H1 (cell line): ENCODE measurements at regions not wholly inside any gene's neighbourhood (a gene's known extent, or its start where the extent isn't known, plus 50 kb on each side); places are given as distances from the start of the nearest gene placed in this dataset.

Experiments
- BRCA1 ChIP-seq: IDR thresholded peaks from 2 replicates; pipeline ENCODE4 v1.6.1; 2012; ENCODE audit warnings: low read depth, low read length, improper control_type of control experiment
- EZH2 ChIP-seq: fragments of 200-600 bp; sonication (generic); IDR thresholded peaks from 2 replicates; pipeline ENCODE4 v1.7.1; 2012; ENCODE audit warnings: low read depth, mild to moderate bottlenecking, moderate library complexity, low read length, inconsistent platforms; ENCODE audit not compliant: severe bottlenecking
- POLR2A ChIP-seq, 2 experiments: IDR thresholded peaks; 1 replicate in 1 of 2; 2 replicates in 1 of 2; pipeline ENCODE4 v1.6.1; 2011; ENCODE audit warnings: low read depth in 2 of 2, low read length in 2 of 2, mild to moderate bottlenecking in 2 of 2; ENCODE audit errors: control extremely low read depth in 1 of 2
- SRF ChIP-seq: IDR thresholded peaks from 2 replicates; pipeline ENCODE4 v1.6.1; 2011; ENCODE audit warnings: mild to moderate bottlenecking, low read depth, low read length, moderate library complexity
- TEAD4 ChIP-seq: IDR thresholded peaks from 2 replicates; pipeline ENCODE4 v1.6.1; 2012; ENCODE audit warnings: low read depth, low read length, inconsistent platforms, mixed read lengths
- TF ChIP-seq, protein P1 (sequence below): IDR thresholded peaks from 2 replicates; pipeline ENCODE4 v1.6.1; 2012; ENCODE audit warnings: low read length, inconsistent platforms

DNA sequence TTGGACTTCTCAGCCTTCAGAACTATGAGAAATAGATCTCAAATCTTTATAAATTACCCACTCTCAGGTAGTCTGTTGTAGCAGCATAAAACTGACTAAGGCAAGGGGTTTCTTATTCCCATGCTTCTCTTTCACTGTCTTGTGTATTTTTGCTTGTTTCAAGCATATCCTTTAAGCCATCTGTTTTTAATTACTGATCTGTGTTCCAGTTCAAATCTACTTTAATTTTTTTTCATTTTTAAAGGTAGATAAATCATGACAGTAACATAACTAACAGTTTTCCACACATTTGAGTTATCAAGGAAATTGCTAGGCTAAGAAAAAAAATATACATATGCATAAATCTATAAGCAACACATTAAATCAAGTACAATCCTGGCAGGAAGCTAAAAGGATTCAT is 317.9 kb upstream of the TNP1 start:
- TF ChIP-seq, protein P1, sequence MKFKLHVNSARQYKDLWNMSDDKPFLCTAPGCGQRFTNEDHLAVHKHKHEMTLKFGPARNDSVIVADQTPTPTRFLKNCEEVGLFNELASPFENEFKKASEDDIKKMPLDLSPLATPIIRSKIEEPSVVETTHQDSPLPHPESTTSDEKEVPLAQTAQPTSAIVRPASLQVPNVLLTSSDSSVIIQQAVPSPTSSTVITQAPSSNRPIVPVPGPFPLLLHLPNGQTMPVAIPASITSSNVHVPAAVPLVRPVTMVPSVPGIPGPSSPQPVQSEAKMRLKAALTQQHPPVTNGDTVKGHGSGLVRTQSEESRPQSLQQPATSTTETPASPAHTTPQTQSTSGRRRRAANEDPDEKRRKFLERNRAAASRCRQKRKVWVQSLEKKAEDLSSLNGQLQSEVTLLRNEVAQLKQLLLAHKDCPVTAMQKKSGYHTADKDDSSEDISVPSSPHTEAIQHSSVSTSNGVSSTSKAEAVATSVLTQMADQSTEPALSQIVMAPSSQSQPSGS, result no peak
- TF ChIP-seq EZH2 (no peak), POLR2A (IDR thresholded peaks at IDR 0.05; ENCODE audit: control extremely low read depth in 1 of 2, low read depth in 2 of 2, low read length in 2 of 2) (no peak), TEAD4 (no peak), BRCA1 (no peak), SRF (no peak)
